A549 (cell line): ENCODE measurements at regions not wholly inside any gene's neighbourhood (a gene's known extent, or its start where the extent isn't known, plus 50 kb on each side); places are given as distances from the start of the nearest gene placed in this dataset.

Experiments
- ATAC-seq, 2 experiments: fragments of 200-7000 bp in 1 of 2; fragments of >200 bp in 1 of 2; cut with Nextera tagmentation in 1 of 2; cut with Tn5 transposase in 1 of 2; 3 replicates each; pipeline versions ENCODE4 v1.8.0 to v1.9.1; 2018 to 2020; ENCODE audit warnings: mild to moderate bottlenecking in 1 of 2, moderate library complexity in 1 of 2
- CTCF ChIA-PET: fragments of 300-600 bp; sonication (Branson Sonifier 250); formaldehyde crosslinking; extraction: SDS; loops from one replicate; lab custom pipeline; 2021; ENCODE audit warnings: antibody characterized with exemption, inconsistent platforms; lab: Yijun Ruan, JAX
- POLR2A ChIA-PET: fragments of 350-600 bp; formaldehyde crosslinking; extraction: SDS; loops from one replicate; lab custom pipeline; 2021; ENCODE audit warnings: antibody characterized with exemption, inconsistent platforms; lab: Yijun Ruan, JAX
- DNase-seq, 2 experiments: peaks; one replicate each; pipeline versions ENCODE4 v3.0.0 to v3.0.0-alpha.2; 2011 to 2016; ENCODE audit warnings: low read depth in 1 of 2, low spot score in 1 of 2
- FAIRE-seq: peaks from 2 replicates; lab custom pipeline; 2011; peaks lifted over from hg19 to GRCh38; lab: Jason Lieb, UNC
- H3K27ac ChIP-seq, 2 experiments: fragments of >200 bp; sonication (Bioruptor Twin); formaldehyde crosslinking; 3 replicates each; pipeline ENCODE4 v1.5.1; 2016 to 2017
- H3K4me1 ChIP-seq: fragments of >200 bp; sonication (Bioruptor Twin); formaldehyde crosslinking; 3 replicates; pipeline ENCODE4 v1.6.1; 2016
- H3K4me2 ChIP-seq: fragments of >200 bp; sonication (Bioruptor Twin); formaldehyde crosslinking; 3 replicates; pipeline ENCODE4 v1.6.1; 2016
- H3K4me3 ChIP-seq: fragments of >200 bp; sonication (Bioruptor Twin); formaldehyde crosslinking; 3 replicates; pipeline ENCODE4 v1.5.1; 2016
- H3K9me3 ChIP-seq: fragments of >200 bp; sonication (Bioruptor Twin); formaldehyde crosslinking; 3 replicates; pipeline ENCODE4 v1.6.1; 2016
- BHLHE40 ChIP-seq: IDR thresholded peaks from 2 replicates; pipeline ENCODE4 v1.6.1; 2012; ENCODE audit warnings: low read depth, low read length, inconsistent platforms
- CBX2 ChIP-seq: fragments of 200-600 bp; sonication (generic); IDR thresholded peaks from 2 replicates; pipeline ENCODE4 v1.6.1; 2016; ENCODE audit warnings: low read depth, mild to moderate bottlenecking, borderline replicate concordance
- CBX8 ChIP-seq: fragments of 200-600 bp; sonication (generic); IDR thresholded peaks from 2 replicates; pipeline ENCODE4 v1.6.1; 2016
- EHF ChIP-seq: fragments of 250-450 bp; sonication (Bioruptor Pico); IDR thresholded peaks from 2 replicates; pipeline ENCODE4 v1.5.0; 2020; ENCODE audit warnings: mild to moderate bottlenecking
- ESRRA ChIP-seq: fragments of 150-350 bp; IDR thresholded peaks from 2 replicates; pipeline ENCODE4 v1.6.1; 2014; ENCODE audit warnings: mild to moderate bottlenecking, low read length, borderline replicate concordance
- FOSB ChIP-seq: fragments of 250-450 bp; sonication (Bioruptor Pico); IDR thresholded peaks from 2 replicates; pipeline ENCODE4 v1.5.0; 2020; ENCODE audit warnings: mild to moderate bottlenecking, moderate library complexity
- GATA3 ChIP-seq: IDR thresholded peaks from 2 replicates; pipeline ENCODE4 v1.6.1; 2012; ENCODE audit warnings: borderline replicate concordance
- KDM1A ChIP-seq: fragments of 200-600 bp; sonication (generic); IDR thresholded peaks from 2 replicates; pipeline ENCODE4 v1.6.1; 2016; ENCODE audit warnings: low read depth, mild to moderate bottlenecking
- MYC ChIP-seq: IDR thresholded peaks from 2 replicates; pipeline ENCODE4 v1.6.1; 2012; ENCODE audit warnings: mild to moderate bottlenecking, inconsistent platforms, low read length, improper control_type of control experiment, borderline replicate concordance
- NPAS2 ChIP-seq: fragments of 250-450 bp; sonication (Bioruptor Pico); IDR thresholded peaks from 2 replicates; pipeline ENCODE4 v1.8.0; 2022; ENCODE audit warnings: mild to moderate bottlenecking, moderate library complexity, borderline replicate concordance
- RFX5 ChIP-seq: fragments of 450-650 bp; IDR thresholded peaks from 2 replicates; pipeline ENCODE4 v1.7.1; 2014; ENCODE audit warnings: antibody characterized with exemption, mild to moderate bottlenecking, moderate library complexity
- TFCP2L1 ChIP-seq: fragments of 250-450 bp; sonication (Bioruptor Pico); IDR thresholded peaks from 2 replicates; pipeline ENCODE4 v1.5.0; 2021; ENCODE audit warnings: mild to moderate bottlenecking
- TP53 ChIP-seq: fragments of 250-450 bp; sonication (Bioruptor Pico); IDR thresholded peaks from 2 replicates; pipeline ENCODE4 v1.5.0; 2021; ENCODE audit warnings: mild to moderate bottlenecking, moderate library complexity
- ZNF302 ChIP-seq: fragments of 250-450 bp; sonication (Bioruptor Pico); IDR thresholded peaks from 2 replicates; pipeline ENCODE4 v1.9.0; 2021; ENCODE audit warnings: inconsistent platforms, mild to moderate bottlenecking, moderate library complexity
- ZSCAN20 ChIP-seq: fragments of 250-450 bp; sonication (Bioruptor Pico); IDR thresholded peaks from 2 replicates; pipeline ENCODE4 v1.8.0; 2022; ENCODE audit warnings: mild to moderate bottlenecking, moderate library complexity
- WGBS: methylation state at CpG from one replicate; pipeline ENCODE4 v1.1.6; 2017; ENCODE audit errors: missing lambda C conversion rate; 5-methylcytosine and 5-hydroxymethylcytosine counted together
- TF ChIP-seq, protein P1 (sequence below): fragments of 250-450 bp; sonication (Bioruptor Pico); IDR thresholded peaks from 2 replicates; pipeline ENCODE4 v1.5.0; 2020; ENCODE audit warnings: low read depth, mild to moderate bottlenecking, moderate library complexity
- TF ChIP-seq, protein P2 (sequence below): fragments of 450-650 bp; IDR thresholded peaks from 2 replicates; pipeline ENCODE4 v1.6.1; 2014; ENCODE audit warnings: antibody characterized with exemption
- TF ChIP-seq, protein P3 (sequence below): IDR thresholded peaks from 2 replicates; pipeline ENCODE4 v1.6.1; 2012
- TF ChIP-seq, protein P4 (sequence below): fragments of 200-600 bp; sonication (generic); IDR thresholded peaks from 2 replicates; pipeline ENCODE4 v1.6.1; 2016; ENCODE audit warnings: antibody characterized with exemption, mild to moderate bottlenecking, moderate library complexity
- TF ChIP-seq, protein P5 (sequence below): fragments of 250-450 bp; sonication (Bioruptor Pico); IDR thresholded peaks from 2 replicates; pipeline ENCODE4 v1.5.0; 2021; ENCODE audit warnings: mild to moderate bottlenecking, moderate library complexity, borderline replicate concordance

DNA sequence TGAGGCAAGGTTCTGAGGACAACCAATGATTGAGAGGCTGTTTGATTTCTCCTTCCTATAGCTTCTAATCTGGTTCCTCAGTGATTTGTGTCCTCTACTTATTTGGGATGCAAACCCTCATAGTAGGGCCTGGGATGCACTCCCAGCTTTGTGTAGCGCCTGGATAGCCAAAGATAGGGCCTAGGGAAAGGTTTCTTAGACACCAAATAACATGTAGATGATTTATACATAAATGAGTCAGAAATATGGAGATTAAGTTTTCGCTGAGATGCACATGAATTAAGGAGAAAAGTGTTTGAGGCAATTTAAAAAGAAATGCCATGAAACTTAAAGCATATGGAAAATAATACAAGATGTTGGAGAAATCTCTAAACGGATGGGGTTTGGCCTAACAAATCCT, 66.0 kb upstream of the LMO4 start:
- H3K9me3 ChIP-seq, result no peaks in the 10 kb centered on the region
- TF ChIP-seq TFCP2L1 (CRISPR knock-in tag) (no peak), EHF (no peak), ZNF302 (no peak), MYC (no peak), NPAS2 (CRISPR knock-in tag) (no peak), TP53 (CRISPR knock-in tag) (no peak), GATA3 (no peak), ZSCAN20 (CRISPR knock-in tag) (no peak)
- TF ChIP-seq, protein P1, sequence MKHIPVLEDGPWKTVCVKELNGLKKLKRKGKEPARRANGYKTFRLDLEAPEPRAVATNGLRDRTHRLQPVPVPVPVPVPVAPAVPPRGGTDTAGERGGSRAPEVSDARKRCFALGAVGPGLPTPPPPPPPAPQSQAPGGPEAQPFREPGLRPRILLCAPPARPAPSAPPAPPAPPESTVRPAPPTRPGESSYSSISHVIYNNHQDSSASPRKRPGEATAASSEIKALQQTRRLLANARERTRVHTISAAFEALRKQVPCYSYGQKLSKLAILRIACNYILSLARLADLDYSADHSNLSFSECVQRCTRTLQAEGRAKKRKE (CRISPR knock-in tag), result no peak
- TF ChIP-seq, protein P2, sequence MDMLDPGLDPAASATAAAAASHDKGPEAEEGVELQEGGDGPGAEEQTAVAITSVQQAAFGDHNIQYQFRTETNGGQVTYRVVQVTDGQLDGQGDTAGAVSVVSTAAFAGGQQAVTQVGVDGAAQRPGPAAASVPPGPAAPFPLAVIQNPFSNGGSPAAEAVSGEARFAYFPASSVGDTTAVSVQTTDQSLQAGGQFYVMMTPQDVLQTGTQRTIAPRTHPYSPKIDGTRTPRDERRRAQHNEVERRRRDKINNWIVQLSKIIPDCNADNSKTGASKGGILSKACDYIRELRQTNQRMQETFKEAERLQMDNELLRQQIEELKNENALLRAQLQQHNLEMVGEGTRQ, result no peak
- TF ChIP-seq, all 56 proteins: peak for 0
- FAIRE-seq (no peak), DNase-seq (no peak), ATAC-seq (no peak)
- no peak overlapping the region for H3K4me3 ChIP-seq
- H3K4me1 ChIP-seq, result no peaks in the 10 kb centered on the region
- no peak overlapping the region for H3K4me2 ChIP-seq
- H3K27ac ChIP-seq, result no peak overlapping the region
- CTCF ChIA-PET, result no interaction called here
- POLR2A ChIA-PET, result no interaction called here
- 15% methylated on average over 3 of the region's 3 CpGs for WGBS

DNA sequence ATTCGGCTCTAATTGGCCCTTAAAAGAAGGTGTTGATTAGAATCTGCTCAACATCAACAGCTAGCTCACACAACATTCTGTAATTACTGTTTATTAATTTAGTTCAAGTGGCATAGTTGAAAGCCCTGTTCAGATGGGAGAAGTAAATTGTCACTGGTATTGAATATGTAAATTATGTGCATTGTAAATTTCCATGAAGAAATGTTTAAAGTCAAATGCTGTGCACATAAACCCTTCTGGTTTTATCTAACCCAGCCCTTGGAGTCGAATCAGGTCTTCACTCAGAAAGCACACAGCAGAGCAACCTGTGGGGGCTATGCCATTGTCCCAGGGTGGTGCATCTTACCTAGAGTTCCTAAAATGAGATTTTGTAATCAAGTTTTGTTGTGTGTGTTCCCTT, 65.4 kb upstream of the LMO4 start:
- TF ChIP-seq MYC (no peak), ZNF302 (no peak), CBX2 (no peak), CBX8 (no peak), RFX5 (no peak), ESRRA (no peak), FOSB (CRISPR knock-in tag) (no peak), KDM1A (no peak), BHLHE40 (no peak)
- TF ChIP-seq, protein P3, sequence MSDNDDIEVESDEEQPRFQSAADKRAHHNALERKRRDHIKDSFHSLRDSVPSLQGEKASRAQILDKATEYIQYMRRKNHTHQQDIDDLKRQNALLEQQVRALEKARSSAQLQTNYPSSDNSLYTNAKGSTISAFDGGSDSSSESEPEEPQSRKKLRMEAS, result no peak
- TF ChIP-seq, protein P4, sequence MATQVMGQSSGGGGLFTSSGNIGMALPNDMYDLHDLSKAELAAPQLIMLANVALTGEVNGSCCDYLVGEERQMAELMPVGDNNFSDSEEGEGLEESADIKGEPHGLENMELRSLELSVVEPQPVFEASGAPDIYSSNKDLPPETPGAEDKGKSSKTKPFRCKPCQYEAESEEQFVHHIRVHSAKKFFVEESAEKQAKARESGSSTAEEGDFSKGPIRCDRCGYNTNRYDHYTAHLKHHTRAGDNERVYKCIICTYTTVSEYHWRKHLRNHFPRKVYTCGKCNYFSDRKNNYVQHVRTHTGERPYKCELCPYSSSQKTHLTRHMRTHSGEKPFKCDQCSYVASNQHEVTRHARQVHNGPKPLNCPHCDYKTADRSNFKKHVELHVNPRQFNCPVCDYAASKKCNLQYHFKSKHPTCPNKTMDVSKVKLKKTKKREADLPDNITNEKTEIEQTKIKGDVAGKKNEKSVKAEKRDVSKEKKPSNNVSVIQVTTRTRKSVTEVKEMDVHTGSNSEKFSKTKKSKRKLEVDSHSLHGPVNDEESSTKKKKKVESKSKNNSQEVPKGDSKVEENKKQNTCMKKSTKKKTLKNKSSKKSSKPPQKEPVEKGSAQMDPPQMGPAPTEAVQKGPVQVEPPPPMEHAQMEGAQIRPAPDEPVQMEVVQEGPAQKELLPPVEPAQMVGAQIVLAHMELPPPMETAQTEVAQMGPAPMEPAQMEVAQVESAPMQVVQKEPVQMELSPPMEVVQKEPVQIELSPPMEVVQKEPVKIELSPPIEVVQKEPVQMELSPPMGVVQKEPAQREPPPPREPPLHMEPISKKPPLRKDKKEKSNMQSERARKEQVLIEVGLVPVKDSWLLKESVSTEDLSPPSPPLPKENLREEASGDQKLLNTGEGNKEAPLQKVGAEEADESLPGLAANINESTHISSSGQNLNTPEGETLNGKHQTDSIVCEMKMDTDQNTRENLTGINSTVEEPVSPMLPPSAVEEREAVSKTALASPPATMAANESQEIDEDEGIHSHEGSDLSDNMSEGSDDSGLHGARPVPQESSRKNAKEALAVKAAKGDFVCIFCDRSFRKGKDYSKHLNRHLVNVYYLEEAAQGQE, result no peak
- TF ChIP-seq, protein P5, sequence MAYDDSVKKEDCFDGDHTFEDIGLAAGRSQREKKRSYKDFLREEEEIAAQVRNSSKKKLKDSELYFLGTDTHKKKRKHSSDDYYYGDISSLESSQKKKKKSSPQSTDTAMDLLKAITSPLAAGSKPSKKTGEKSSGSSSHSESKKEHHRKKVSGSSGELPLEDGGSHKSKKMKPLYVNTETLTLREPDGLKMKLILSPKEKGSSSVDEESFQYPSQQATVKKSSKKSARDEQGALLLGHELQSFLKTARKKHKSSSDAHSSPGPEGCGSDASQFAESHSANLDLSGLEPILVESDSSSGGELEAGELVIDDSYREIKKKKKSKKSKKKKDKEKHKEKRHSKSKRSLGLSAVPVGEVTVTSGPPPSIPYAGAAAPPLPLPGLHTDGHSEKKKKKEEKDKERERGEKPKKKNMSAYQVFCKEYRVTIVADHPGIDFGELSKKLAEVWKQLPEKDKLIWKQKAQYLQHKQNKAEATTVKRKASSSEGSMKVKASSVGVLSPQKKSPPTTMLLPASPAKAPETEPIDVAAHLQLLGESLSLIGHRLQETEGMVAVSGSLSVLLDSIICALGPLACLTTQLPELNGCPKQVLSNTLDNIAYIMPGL (CRISPR knock-in tag), result no peak
- WGBS, result 14% methylated on average over 2 of the region's 2 CpGs
- FAIRE-seq (no peak), ATAC-seq (no peak), DNase-seq (no peak)
- no peak overlapping the region for H3K27ac ChIP-seq
- CTCF ChIA-PET, result no interaction called here
- no peaks in the 10 kb centered on the region for H3K9me3 ChIP-seq
- POLR2A ChIA-PET, result no interaction called here
- no peak overlapping the region for H3K4me2 ChIP-seq
- no peaks in the 10 kb centered on the region for H3K4me1 ChIP-seq
- no peak overlapping the region for H3K4me3 ChIP-seq
